Neural progenitor cell (in vitro differentiated cells): ENCODE measurements at regions not wholly inside any gene's neighbourhood (a gene's known extent, or its start where the extent isn't known, plus 50 kb on each side); places are given as distances from the start of the nearest gene placed in this dataset.

Source experiments
- EZH2phosphoT487 ChIP-seq: fragments of 200-600 bp; sonication (generic); IDR thresholded peaks from 2 replicates; pipeline ENCODE4 v1.6.1; 2017; ENCODE audit warnings: antibody characterized with exemption
- TF ChIP-seq, protein P1 (sequence below): fragments of 200-600 bp; sonication (generic); IDR thresholded peaks from 2 replicates; pipeline ENCODE4 v1.5.1; 2017; ENCODE audit warnings: antibody characterized with exemption, mild to moderate bottlenecking

DNA sequence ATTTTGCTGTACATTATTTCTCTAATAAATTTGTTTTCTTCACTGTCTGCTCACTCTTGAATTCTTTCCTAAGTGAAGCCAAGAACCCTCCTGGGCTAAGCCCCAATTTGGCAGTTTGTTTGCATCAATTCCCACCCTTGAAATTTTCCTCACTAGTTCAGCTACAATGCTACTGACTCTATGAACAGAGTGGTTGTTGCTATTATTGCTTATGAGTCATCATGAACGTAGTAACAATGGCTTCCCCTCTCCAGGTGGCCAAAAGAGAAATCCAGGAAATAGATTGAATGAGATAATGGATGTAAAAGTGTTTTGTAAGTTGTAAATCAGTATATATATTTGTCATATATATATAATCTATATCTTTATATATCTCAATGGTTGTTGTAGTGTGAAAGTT, 193.0 kb downstream of the URB2 start:
- TF ChIP-seq, protein P1, sequence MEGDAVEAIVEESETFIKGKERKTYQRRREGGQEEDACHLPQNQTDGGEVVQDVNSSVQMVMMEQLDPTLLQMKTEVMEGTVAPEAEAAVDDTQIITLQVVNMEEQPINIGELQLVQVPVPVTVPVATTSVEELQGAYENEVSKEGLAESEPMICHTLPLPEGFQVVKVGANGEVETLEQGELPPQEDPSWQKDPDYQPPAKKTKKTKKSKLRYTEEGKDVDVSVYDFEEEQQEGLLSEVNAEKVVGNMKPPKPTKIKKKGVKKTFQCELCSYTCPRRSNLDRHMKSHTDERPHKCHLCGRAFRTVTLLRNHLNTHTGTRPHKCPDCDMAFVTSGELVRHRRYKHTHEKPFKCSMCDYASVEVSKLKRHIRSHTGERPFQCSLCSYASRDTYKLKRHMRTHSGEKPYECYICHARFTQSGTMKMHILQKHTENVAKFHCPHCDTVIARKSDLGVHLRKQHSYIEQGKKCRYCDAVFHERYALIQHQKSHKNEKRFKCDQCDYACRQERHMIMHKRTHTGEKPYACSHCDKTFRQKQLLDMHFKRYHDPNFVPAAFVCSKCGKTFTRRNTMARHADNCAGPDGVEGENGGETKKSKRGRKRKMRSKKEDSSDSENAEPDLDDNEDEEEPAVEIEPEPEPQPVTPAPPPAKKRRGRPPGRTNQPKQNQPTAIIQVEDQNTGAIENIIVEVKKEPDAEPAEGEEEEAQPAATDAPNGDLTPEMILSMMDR: no peak
- TF ChIP-seq EZH2phosphoT487: no peak
